Loucy (cell line): ENCODE measurements at regions not wholly inside any gene's neighbourhood (a gene's known extent, or its start where the extent isn't known, plus 50 kb on each side); places are given as distances from the start of the nearest gene placed in this dataset.

Experiments used
- H2AFZ ChIP-seq: fragments of 200-600 bp; sonication (generic); 2 replicates; pipeline ENCODE4 v1.6.0; 2016; ENCODE audit warnings: antibody characterized with exemption, mild to moderate bottlenecking, low read length, moderate library complexity
- H3F3A ChIP-seq: fragments of 200-600 bp; 2 replicates; pipeline ENCODE4 v1.6.0; 2016; ENCODE audit warnings: antibody characterized with exemption, low read depth, mild to moderate bottlenecking
- H3K27me3 ChIP-seq: fragments of 200-600 bp; sonication (generic); 2 replicates; pipeline ENCODE4 v1.6.1; 2014; ENCODE audit warnings: low read length, mild to moderate bottlenecking; ENCODE audit not compliant: insufficient read depth, poor library complexity, severe bottlenecking
- H3K36me3 ChIP-seq: fragments of 200-600 bp; sonication (generic); 2 replicates; pipeline ENCODE4 v1.6.1; 2016; ENCODE audit warnings: low read length; ENCODE audit not compliant: insufficient read depth
- H3K4me1 ChIP-seq: fragments of 200-600 bp; sonication (generic); 2 replicates; pipeline ENCODE4 v1.5.1; 2014; ENCODE audit warnings: low read length, mild to moderate bottlenecking; ENCODE audit not compliant: insufficient read depth, poor library complexity, severe bottlenecking
- H3K4me2 ChIP-seq: fragments of 200-600 bp; sonication (generic); 2 replicates; pipeline ENCODE4 v1.6.0; 2014; ENCODE audit warnings: antibody characterized with exemption, low read length, low read depth, mild to moderate bottlenecking; ENCODE audit not compliant: poor library complexity, severe bottlenecking
- H3K4me3 ChIP-seq: fragments of 200-600 bp; sonication (generic); 2 replicates; pipeline ENCODE4 v1.5.1; 2014; ENCODE audit warnings: low read length, mild to moderate bottlenecking, mixed read lengths; ENCODE audit not compliant: poor library complexity, severe bottlenecking
- H3K79me2 ChIP-seq: fragments of 200-600 bp; sonication (generic); 2 replicates; pipeline ENCODE4 v1.6.1; 2014; ENCODE audit warnings: low read length; ENCODE audit not compliant: insufficient read depth
- H3K9ac ChIP-seq: fragments of 200-600 bp; sonication (generic); 2 replicates; pipeline ENCODE4 v1.6.0; 2014; ENCODE audit warnings: mild to moderate bottlenecking, low read depth, low read length, moderate library complexity; ENCODE audit not compliant: poor library complexity, severe bottlenecking
- H3K9me2 ChIP-seq: fragments of 200-600 bp; sonication (generic); replicated peaks from 2 replicates; pipeline ENCODE4 v1.6.1; 2016; ENCODE audit warnings: low read depth, low read length, mixed read lengths
- H3K9me3 ChIP-seq: fragments of 200-600 bp; sonication (generic); 2 replicates; pipeline ENCODE4 v1.6.1; 2014; ENCODE audit warnings: mild to moderate bottlenecking, antibody characterized with exemption, low read length, low read depth; ENCODE audit not compliant: insufficient read depth
- H4K20me1 ChIP-seq: fragments of 200-600 bp; sonication (generic); 2 replicates; pipeline ENCODE4 v1.6.0; 2014; ENCODE audit warnings: antibody characterized with exemption, low read length, mild to moderate bottlenecking; ENCODE audit not compliant: insufficient read depth, poor library complexity, severe bottlenecking
- EZH2phosphoT487 ChIP-seq: fragments of 200-600 bp; IDR thresholded peaks from 2 replicates; pipeline ENCODE4 v1.6.1; 2018; ENCODE audit warnings: antibody characterized with exemption, mild to moderate bottlenecking, moderate library complexity, borderline replicate concordance
- TF ChIP-seq, protein P1 (sequence below): fragments of 200-600 bp; sonication (generic); conservative IDR thresholded peaks from 2 replicates; pipeline ENCODE4 v1.5.1; 2014; ENCODE audit warnings: mild to moderate bottlenecking, antibody characterized with exemption, low read length

DNA sequence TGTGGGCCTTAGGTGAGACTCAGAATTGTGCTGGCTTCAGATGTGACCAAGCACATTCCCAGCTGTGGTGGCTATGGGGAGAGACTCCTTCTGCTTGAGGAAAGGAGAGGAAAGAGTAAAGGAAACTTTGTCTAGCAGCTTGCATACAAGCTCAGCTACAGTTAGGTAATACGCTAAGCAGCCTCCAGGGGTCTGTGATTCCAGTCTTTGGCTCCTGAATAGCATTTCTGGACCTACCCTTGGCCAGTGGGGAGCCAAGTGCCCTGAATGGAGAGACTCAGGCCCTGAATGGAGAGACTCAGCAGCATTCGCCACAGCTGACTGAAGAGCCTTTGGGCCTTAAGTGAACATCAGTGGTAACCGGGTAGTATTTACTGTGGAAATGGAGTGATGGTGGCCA lies 227.4 kb upstream of the CDH7 start:
- Histone ChIP-seq H3F3A (no peaks in the 10 kb centered on the region), H3K27me3 (no peaks in the 10 kb centered on the region), H3K4me1 (no peaks in the 10 kb centered on the region), H3K4me2 (no peak overlapping the region), H3K9me3 (no peaks in the 10 kb centered on the region), H3K9ac (no peak overlapping the region), H3K36me3 (no peaks in the 10 kb centered on the region), H3K4me3 (no peak overlapping the region), H3K9me2 (no peaks in the 10 kb centered on the region), H3K79me2 (no peaks in the 10 kb centered on the region), H2AFZ (no peak overlapping the region), H4K20me1 (no peaks in the 10 kb centered on the region)
- TF ChIP-seq, protein P1, sequence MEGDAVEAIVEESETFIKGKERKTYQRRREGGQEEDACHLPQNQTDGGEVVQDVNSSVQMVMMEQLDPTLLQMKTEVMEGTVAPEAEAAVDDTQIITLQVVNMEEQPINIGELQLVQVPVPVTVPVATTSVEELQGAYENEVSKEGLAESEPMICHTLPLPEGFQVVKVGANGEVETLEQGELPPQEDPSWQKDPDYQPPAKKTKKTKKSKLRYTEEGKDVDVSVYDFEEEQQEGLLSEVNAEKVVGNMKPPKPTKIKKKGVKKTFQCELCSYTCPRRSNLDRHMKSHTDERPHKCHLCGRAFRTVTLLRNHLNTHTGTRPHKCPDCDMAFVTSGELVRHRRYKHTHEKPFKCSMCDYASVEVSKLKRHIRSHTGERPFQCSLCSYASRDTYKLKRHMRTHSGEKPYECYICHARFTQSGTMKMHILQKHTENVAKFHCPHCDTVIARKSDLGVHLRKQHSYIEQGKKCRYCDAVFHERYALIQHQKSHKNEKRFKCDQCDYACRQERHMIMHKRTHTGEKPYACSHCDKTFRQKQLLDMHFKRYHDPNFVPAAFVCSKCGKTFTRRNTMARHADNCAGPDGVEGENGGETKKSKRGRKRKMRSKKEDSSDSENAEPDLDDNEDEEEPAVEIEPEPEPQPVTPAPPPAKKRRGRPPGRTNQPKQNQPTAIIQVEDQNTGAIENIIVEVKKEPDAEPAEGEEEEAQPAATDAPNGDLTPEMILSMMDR = no peak
- no peak for TF ChIP-seq EZH2phosphoT487

DNA sequence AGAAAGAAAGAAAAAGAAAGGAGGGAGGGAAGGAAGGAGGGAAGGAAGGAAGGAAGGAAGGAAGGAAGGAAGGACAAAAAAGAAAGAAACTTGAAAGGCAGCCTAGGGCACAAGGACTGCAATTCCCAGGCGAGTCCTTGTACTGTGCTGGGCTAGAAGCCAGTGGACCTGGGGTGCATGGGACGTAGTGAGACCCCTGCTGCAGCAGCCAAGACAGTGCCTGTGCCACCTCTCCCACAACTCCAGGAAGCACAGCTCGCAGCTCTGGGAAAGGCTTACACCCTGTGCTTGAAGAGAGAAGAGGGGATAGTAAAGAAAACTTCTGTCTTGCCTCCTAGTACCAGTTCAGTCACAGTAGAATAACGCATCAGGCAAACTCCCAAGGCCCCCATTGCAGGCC lies 227.9 kb upstream of the CDH7 start:
- H3K4me1 ChIP-seq = no peaks in the 10 kb centered on the region
- H3K79me2 ChIP-seq = no peaks in the 10 kb centered on the region
- no peaks in the 10 kb centered on the region for H3K9me3 ChIP-seq
- H3K4me3 ChIP-seq = no peak overlapping the region
- H3K4me2 ChIP-seq = no peak overlapping the region
- H3K36me3 ChIP-seq = no peaks in the 10 kb centered on the region
- TF ChIP-seq, protein P1 = no peak
- no peak for TF ChIP-seq EZH2phosphoT487
- no peaks in the 10 kb centered on the region for H3K9me2 ChIP-seq
- H3K9ac ChIP-seq = no peak overlapping the region
- H4K20me1 ChIP-seq = no peaks in the 10 kb centered on the region
- no peaks in the 10 kb centered on the region for H3F3A ChIP-seq
- no peaks in the 10 kb centered on the region for H3K27me3 ChIP-seq
- H2AFZ ChIP-seq = no peak overlapping the region

DNA sequence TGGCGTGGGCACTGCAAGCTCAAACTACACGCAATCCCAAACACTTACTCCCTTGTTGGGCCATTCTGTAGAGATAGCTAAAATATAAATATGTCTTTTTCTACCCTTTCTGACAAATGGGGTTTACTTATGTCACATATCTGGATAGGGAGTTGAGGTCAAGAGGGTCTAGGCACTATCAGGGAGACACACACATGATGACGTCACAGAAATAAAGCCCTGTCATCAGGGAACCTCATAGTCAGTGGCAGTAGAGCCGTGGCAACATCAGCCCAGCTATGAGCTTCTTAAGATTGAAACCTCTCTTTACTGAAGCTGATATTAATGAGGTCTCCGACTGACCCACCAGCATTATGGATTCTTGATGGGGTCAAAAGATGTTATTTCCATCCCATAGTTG lies 234.6 kb upstream of the CDH7 start:
- no peaks in the 10 kb centered on the region for H3K36me3 ChIP-seq
- no peaks in the 10 kb centered on the region for H3K9me3 ChIP-seq
- no peak overlapping the region for H2AFZ ChIP-seq
- no peaks in the 10 kb centered on the region for H3K27me3 ChIP-seq
- no peak overlapping the region for H3K4me2 ChIP-seq
- H3K4me1 ChIP-seq = no peaks in the 10 kb centered on the region
- H3K79me2 ChIP-seq = no peaks in the 10 kb centered on the region
- H3K4me3 ChIP-seq = no peak overlapping the region
- H3F3A ChIP-seq = no peaks in the 10 kb centered on the region
- TF ChIP-seq, protein P1 = no peak
- TF ChIP-seq EZH2phosphoT487 = no peak
- H3K9me2 ChIP-seq = no peaks in the 10 kb centered on the region
- H4K20me1 ChIP-seq = no peaks in the 10 kb centered on the region
- H3K9ac ChIP-seq = no peak overlapping the region
